Colonic mucosa (tissue), 4 donors: ENCODE measurements at regions not wholly inside any gene's neighbourhood (a gene's known extent, or its start where the extent isn't known, plus 50 kb on each side); places are given as distances from the start of the nearest gene placed in this dataset.

ENCODE experiments used
- DNase-seq: peaks from one replicate; pipeline ENCODE4 v3.0.0-alpha.2; 2020
- H3K27ac ChIP-seq: fragments of 200-600 bp; one replicate; pipeline ENCODE4 v1.8.0; 2021
- H3K27me3 ChIP-seq: fragments of 200-600 bp; one replicate; pipeline ENCODE4 v1.8.0; 2021
- H3K36me3 ChIP-seq: fragments of 200-600 bp; one replicate; pipeline ENCODE4 v1.8.0; 2021
- H3K4me1 ChIP-seq: fragments of 200-600 bp; one replicate; pipeline ENCODE4 v1.8.0; 2021; ENCODE audit warnings: mild to moderate bottlenecking
- H3K4me3 ChIP-seq: fragments of 200-600 bp; one replicate; pipeline ENCODE4 v1.8.0; 2021
- H3K9ac ChIP-seq, 2 donors: one replicate each; pipeline ENCODE4 v1.7.0; 2013; ENCODE audit warnings: control low read depth in 2 of 2, low read depth in 2 of 2, low read length in 2 of 2
- H3K9me3 ChIP-seq: fragments of 200-600 bp; one replicate; pipeline ENCODE4 v1.8.0; 2021
- CTCF ChIP-seq: fragments of 200-600 bp; IDR thresholded peaks from one replicate; pipeline ENCODE4 v1.8.0; 2022; ENCODE audit warnings: antibody characterized with exemption, mild to moderate bottlenecking
- intact Hi-C: fragments of 100-400 bp; cut with DNase I; formaldehyde crosslinking; loops from one replicate; pipeline ENCODE4 v1.14.1; 2022
- donor health status: healthy.
- donor health status: DM: no; HTN: no; CAD: no.
- donor health status: DM: no; HTN: no; CAD: no.

GRCh38 chr1:56171670-56172069 lies 407.7 kb downstream of the PLPP3 start:
- H3K4me3 ChIP-seq: no peak overlapping the region
- no peak overlapping the region for H3K9ac ChIP-seq
- no peaks in the 10 kb centered on the region for H3K36me3 ChIP-seq
- no peaks in the 10 kb centered on the region for H3K27me3 ChIP-seq
- no peak for TF ChIP-seq CTCF
- H3K27ac ChIP-seq: no peak overlapping the region
- intact Hi-C loops: no loop called here
- no peaks in the 10 kb centered on the region for H3K9me3 ChIP-seq
- no peak for DNase-seq
- H3K4me1 ChIP-seq: no peaks in the 10 kb centered on the region

GRCh38 chr1:56170784-56171320 lies 408.5 kb downstream of the PLPP3 start:
- H3K36me3 ChIP-seq: no peaks in the 10 kb centered on the region
- no peak overlapping the region for H3K4me3 ChIP-seq
- intact Hi-C loops: no loop called here
- H3K27me3 ChIP-seq: no peaks in the 10 kb centered on the region
- no peak overlapping the region for H3K27ac ChIP-seq
- no peak overlapping the region for H3K9ac ChIP-seq
- no peaks in the 10 kb centered on the region for H3K4me1 ChIP-seq
- TF ChIP-seq CTCF: no peak
- DNase-seq: no peak
- no peaks in the 10 kb centered on the region for H3K9me3 ChIP-seq

- H3K9me3 ChIP-seq: no peaks in the 10 kb centered on the region
- intact Hi-C loops: no loop called here
- H3K4me3 ChIP-seq: no peak overlapping the region
- no peak overlapping the region for H3K9ac ChIP-seq
- H3K27ac ChIP-seq: no peak overlapping the region
- TF ChIP-seq CTCF: no peak
- H3K36me3 ChIP-seq: no peaks in the 10 kb centered on the region
- no peaks in the 10 kb centered on the region for H3K27me3 ChIP-seq
- no peaks in the 10 kb centered on the region for H3K4me1 ChIP-seq
- no peak for DNase-seq
Measured at GRCh38 chr1:56169856-56170255, 409.5 kb downstream of the PLPP3 start.

- no peak for DNase-seq
- H3K4me1 ChIP-seq: no peaks in the 10 kb centered on the region
- H3K27ac ChIP-seq: no peak overlapping the region
- H3K9ac ChIP-seq: no peak overlapping the region
- no peaks in the 10 kb centered on the region for H3K27me3 ChIP-seq
- H3K4me3 ChIP-seq: no peak overlapping the region
- H3K36me3 ChIP-seq: no peaks in the 10 kb centered on the region
- no peak for TF ChIP-seq CTCF
- H3K9me3 ChIP-seq: no peaks in the 10 kb centered on the region
- intact Hi-C loops: no loop called here
Measured at GRCh38 chr1:56168176-56168575, 411.2 kb downstream of the PLPP3 start.

- Histone ChIP-seq H3K9ac (no peak overlapping the region), H3K4me1 (no peaks in the 10 kb centered on the region), H3K27ac (no peak overlapping the region), H3K4me3 (no peak overlapping the region), H3K9me3 (no peaks in the 10 kb centered on the region), H3K36me3 (no peaks in the 10 kb centered on the region), H3K27me3 (no peaks in the 10 kb centered on the region)
- DNase-seq: no peak
- TF ChIP-seq CTCF: no peak
- intact Hi-C loops: no loop called here
Measured at GRCh38 chr1:56167596-56167995, 411.8 kb downstream of the PLPP3 start.
